ENCODE measurements at regions not wholly inside any gene's neighbourhood (a gene's known extent, or its start where the extent isn't known, plus 50 kb on each side); places are given as distances from the start of the nearest gene placed in this dataset.

- peaks cover 26% of the 10 kb centered on the region for H3K27me3 Mint-ChIP-seq (ENCODE audit: insufficient read depth)
- Histone ChIP-seq H3K27me3 (ENCODE audit: control insufficient read depth, insufficient read depth, low read length, poor library complexity, severe bottlenecking) (no peaks in the 10 kb centered on the region), H3K4me1 (ENCODE audit: control insufficient read depth, insufficient read depth, low read length) (no peaks in the 10 kb centered on the region), H3K9ac (ENCODE audit: extremely low read depth, low read length, poor library complexity, severe bottlenecking) (no peak overlapping the region), H3K36me3 (ENCODE audit: control insufficient read depth, insufficient read depth, low read length) (no peaks in the 10 kb centered on the region), H3K27ac (ENCODE audit: low read depth, low read length) (no peak overlapping the region), H3K4me3 (ENCODE audit: low read length) (no peak overlapping the region), H3K9me3 (ENCODE audit: control insufficient read depth, low read length) (no peaks in the 10 kb centered on the region)
- 89 to 92% methylated on average over 1 to 5 of the region's 5 CpGs for WGBS, 2 experiments (ENCODE audit: insufficient coverage in 1 of 2, insufficient read length in 1 of 2)
- peaks cover 4% of the 10 kb centered on the region for H3K9me3 Mint-ChIP-seq
- H3K36me3 Mint-ChIP-seq (ENCODE audit: low read depth): no peaks in the 10 kb centered on the region
- no peak for DNase-seq
- H3K4me1 Mint-ChIP-seq: peaks cover 8% of the 10 kb centered on the region
- TF ChIP-seq CTCF (conservative IDR thresholded peaks at IDR 0.05): no peak
- H3K4me3 Mint-ChIP-seq: no peak overlapping the region
- H3K27ac Mint-ChIP-seq: no peak overlapping the region
Measured at GRCh38 chr15:93146601-93147000, 57.6 kb upstream of the RGMA start.

DNA sequence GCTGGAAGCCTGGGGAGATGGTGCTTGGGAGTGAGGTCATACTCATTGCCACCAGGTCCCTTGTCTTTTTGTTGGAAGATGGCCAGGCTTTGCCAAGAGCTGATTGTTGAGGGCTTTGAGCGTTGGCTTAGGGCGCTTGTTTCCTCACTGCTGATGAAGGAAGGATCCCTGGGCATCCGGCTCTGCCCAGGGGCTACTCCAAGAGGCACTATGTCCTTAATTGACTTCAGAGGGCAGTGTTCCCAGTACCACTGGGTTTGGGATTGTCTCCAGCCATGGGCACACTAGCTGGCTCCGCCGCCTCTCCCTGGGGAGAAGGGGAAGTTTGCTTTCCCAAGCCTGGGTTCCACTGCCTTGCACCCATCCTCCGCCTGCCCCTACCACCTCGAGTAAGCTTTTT is 57.2 kb upstream of the RGMA start:
- Histone ChIP-seq H3K27me3 (ENCODE audit: control insufficient read depth, insufficient read depth, low read length, poor library complexity, severe bottlenecking) (no peaks in the 10 kb centered on the region), H3K36me3 (ENCODE audit: control insufficient read depth, insufficient read depth, low read length) (no peaks in the 10 kb centered on the region), H3K27ac (ENCODE audit: low read depth, low read length) (no peak overlapping the region), H3K9ac (ENCODE audit: extremely low read depth, low read length, poor library complexity, severe bottlenecking) (no peak overlapping the region), H3K9me3 (ENCODE audit: control insufficient read depth, low read length) (no peaks in the 10 kb centered on the region), H3K4me1 (ENCODE audit: control insufficient read depth, insufficient read depth, low read length) (no peaks in the 10 kb centered on the region), H3K4me3 (ENCODE audit: low read length) (no peak overlapping the region)
- H3K4me1 Mint-ChIP-seq: peaks cover 5% of the 10 kb centered on the region
- peaks cover 26% of the 10 kb centered on the region for H3K27me3 Mint-ChIP-seq (ENCODE audit: insufficient read depth)
- no peak overlapping the region for H3K27ac Mint-ChIP-seq
- TF ChIP-seq CTCF (conservative IDR thresholded peaks at IDR 0.05): no peak
- no peak overlapping the region for H3K4me3 Mint-ChIP-seq
- WGBS, 2 experiments (ENCODE audit: insufficient coverage in 1 of 2, insufficient read length in 1 of 2): 76 to 82% methylated on average over 7 of the region's 7 CpGs
- peaks cover 4% of the 10 kb centered on the region for H3K9me3 Mint-ChIP-seq
- H3K36me3 Mint-ChIP-seq (ENCODE audit: low read depth): no peaks in the 10 kb centered on the region
- no peak for DNase-seq

DNA sequence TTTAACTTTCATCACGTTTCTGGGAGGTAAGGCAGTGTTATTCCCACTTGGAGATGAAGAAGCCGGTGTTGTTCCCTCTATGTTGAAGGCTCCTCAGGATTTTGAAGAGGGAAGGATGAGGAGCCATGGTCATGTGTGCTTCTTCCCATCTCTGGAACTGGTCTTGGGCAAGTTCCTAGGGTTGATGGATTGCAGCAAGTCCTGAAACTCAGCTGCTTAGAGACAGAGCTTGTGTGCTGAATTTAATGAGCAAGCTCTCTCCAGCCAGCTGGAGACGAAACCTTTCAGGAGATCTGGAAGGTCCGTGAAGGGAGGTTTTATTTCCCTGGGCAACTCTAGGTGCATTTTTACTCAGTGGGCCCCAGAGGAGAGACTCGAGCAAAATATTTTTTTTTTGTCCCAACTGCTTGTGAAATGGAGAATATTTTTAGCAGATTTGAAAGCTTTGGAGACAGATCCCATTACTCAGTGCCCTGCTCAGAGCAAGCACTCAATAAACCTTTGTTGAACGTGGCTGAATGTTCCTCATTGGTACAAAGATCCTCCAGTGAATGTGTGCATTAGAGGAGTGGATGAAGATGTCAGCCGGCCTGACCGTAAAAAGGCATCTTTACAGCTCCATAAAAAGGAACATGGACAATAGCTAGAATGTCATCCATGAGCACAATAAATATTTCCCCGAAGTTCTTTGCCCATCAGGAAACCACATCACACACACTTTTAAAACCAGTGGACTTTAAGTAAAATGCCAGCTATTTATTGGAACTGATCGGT is 55.6 kb upstream of the RGMA start:
- 88 to 90% methylated on average over 8 to 10 of the region's 10 CpGs for WGBS, 2 experiments (ENCODE audit: insufficient coverage in 1 of 2, insufficient read length in 1 of 2)
- TF ChIP-seq CTCF (conservative IDR thresholded peaks at IDR 0.05): no peak
- H3K4me3 Mint-ChIP-seq: no peak overlapping the region
- Histone ChIP-seq H3K36me3 (ENCODE audit: control insufficient read depth, insufficient read depth, low read length) (no peaks in the 10 kb centered on the region), H3K9ac (ENCODE audit: extremely low read depth, low read length, poor library complexity, severe bottlenecking) (no peak overlapping the region), H3K27me3 (ENCODE audit: control insufficient read depth, insufficient read depth, low read length, poor library complexity, severe bottlenecking) (no peaks in the 10 kb centered on the region), H3K4me1 (ENCODE audit: control insufficient read depth, insufficient read depth, low read length) (peaks cover 7% of the 10 kb centered on the region), H3K9me3 (ENCODE audit: control insufficient read depth, low read length) (no peaks in the 10 kb centered on the region), H3K4me3 (ENCODE audit: low read length) (no peak overlapping the region), H3K27ac (ENCODE audit: low read depth, low read length) (no peak overlapping the region)
- no peaks in the 10 kb centered on the region for H3K36me3 Mint-ChIP-seq (ENCODE audit: low read depth)
- H3K27me3 Mint-ChIP-seq (ENCODE audit: insufficient read depth): peaks cover 28% of the 10 kb centered on the region
- DNase-seq: no peak
- H3K4me1 Mint-ChIP-seq: peaks cover 12% of the 10 kb centered on the region
- no peak overlapping the region for H3K27ac Mint-ChIP-seq
- H3K9me3 Mint-ChIP-seq: peaks cover 4% of the 10 kb centered on the region

All from endodermal cell (in vitro differentiated cells).